ENCODE measurements at regions not wholly inside any gene's neighbourhood (a gene's known extent, or its start where the extent isn't known, plus 50 kb on each side); places are given as distances from the start of the nearest gene placed in this dataset.

- no peaks in the 10 kb centered on the region for H3K36me3 ChIP-seq
- TF ChIP-seq CTCF (IDR thresholded peaks at IDR 0.05): peak; percentile 67
- ATAC-seq (peak; percentile 62), DNase-seq (no peak)
- no peaks in the 10 kb centered on the region for H3K27me3 ChIP-seq
- H3K4me3 ChIP-seq: no peak overlapping the region
- peaks cover 6% of the 10 kb centered on the region for H3K4me1 ChIP-seq
- no peaks in the 10 kb centered on the region for H3K9me3 ChIP-seq
- H3K27ac ChIP-seq: no peak overlapping the region
- intact Hi-C loops (cut with DNase I): no loop called here
These were observed 397.7 kb upstream of the HNRNPA3 start for GRCh38 chr2:176814740-176815367.

GRCh38 chr2:176817061-176817565 is 395.5 kb upstream of the HNRNPA3 start:
- no peak for ATAC-seq
- intact Hi-C loops (cut with DNase I): no loop called here

GRCh38 chr2:176818076-176818475 is 394.5 kb upstream of the HNRNPA3 start:
- TF ChIP-seq CTCF (IDR thresholded peaks at IDR 0.05): no peak
- intact Hi-C loops (cut with DNase I): no loop called here
- Histone ChIP-seq H3K27me3 (no peaks in the 10 kb centered on the region), H3K9me3 (no peaks in the 10 kb centered on the region), H3K36me3 (no peaks in the 10 kb centered on the region), H3K4me1 (peaks cover 6% of the 10 kb centered on the region), H3K27ac (no peak overlapping the region), H3K4me3 (no peak overlapping the region)
- DNase-seq (no peak), ATAC-seq (no peak)

More at GRCh38 chr2:176817061-176817565, 395.5 kb upstream of the HNRNPA3 start:
- Histone ChIP-seq H3K9me3 (no peaks in the 10 kb centered on the region), H3K36me3 (no peaks in the 10 kb centered on the region), H3K27ac (no peak overlapping the region), H3K27me3 (no peaks in the 10 kb centered on the region), H3K4me1 (peaks cover 6% of the 10 kb centered on the region), H3K4me3 (no peak overlapping the region)
- no peak for TF ChIP-seq CTCF (IDR thresholded peaks at IDR 0.05)
- DNase-seq: no peak

GRCh38 chr2:176818617-176819016 is 394.0 kb upstream of the HNRNPA3 start:
- ATAC-seq: no peak
- no peaks in the 10 kb centered on the region for H3K9me3 ChIP-seq
- no peak for DNase-seq
- H3K4me1 ChIP-seq: peaks cover 6% of the 10 kb centered on the region
- intact Hi-C loops (cut with DNase I): no loop called here
- no peaks in the 10 kb centered on the region for H3K27me3 ChIP-seq
- no peak overlapping the region for H3K4me3 ChIP-seq
- TF ChIP-seq CTCF (IDR thresholded peaks at IDR 0.05): no peak
- H3K36me3 ChIP-seq: no peaks in the 10 kb centered on the region
- H3K27ac ChIP-seq: no peak overlapping the region

- TF ChIP-seq CTCF (IDR thresholded peaks at IDR 0.05): no peak
- Histone ChIP-seq H3K9me3 (no peaks in the 10 kb centered on the region), H3K4me1 (no peaks in the 10 kb centered on the region), H3K27me3 (no peaks in the 10 kb centered on the region), H3K27ac (no peak overlapping the region), H3K36me3 (no peaks in the 10 kb centered on the region), H3K4me3 (no peak overlapping the region)
- DNase-seq (no peak), ATAC-seq (no peak)
- intact Hi-C loops (cut with DNase I): no loop called here
These were observed 393.3 kb upstream of the HNRNPA3 start for GRCh38 chr2:176819306-176819705.

All from upper lobe of right lung (tissue), 1 donor.